ENCODE measurements at regions not wholly inside any gene's neighbourhood (a gene's known extent, or its start where the extent isn't known, plus 50 kb on each side); places are given as distances from the start of the nearest gene placed in this dataset.

- peaks cover 31% of the 10 kb centered on the region for H3K9me3 Mint-ChIP-seq
- no peak overlapping the region for H3K27ac Mint-ChIP-seq
- no peaks in the 10 kb centered on the region for H3K4me1 Mint-ChIP-seq
- H3K4me3 Mint-ChIP-seq: no peak overlapping the region
- TF ChIP-seq CTCF (IDR thresholded peaks at IDR 0.05; ENCODE audit: unreplicated experiment in 3 of 3): no peak
- H3K27me3 Mint-ChIP-seq (ENCODE audit: low read depth): peaks cover 12% of the 10 kb centered on the region
- no peaks in the 10 kb centered on the region for H3K36me3 Mint-ChIP-seq (ENCODE audit: low read depth)
Observed at GRCh38 chr13:20331419-20331818, 99.3 kb upstream of the GJB6 start.

- Mint-ChIP-seq H3K4me1 (no peaks in the 10 kb centered on the region), H3K4me3 (no peak overlapping the region), H3K27me3 (ENCODE audit: low read depth) (peaks cover 12% of the 10 kb centered on the region), H3K36me3 (ENCODE audit: low read depth) (no peaks in the 10 kb centered on the region), H3K9me3 (peaks cover 51% of the 10 kb centered on the region), H3K27ac (no peak overlapping the region)
- no peak for TF ChIP-seq CTCF (IDR thresholded peaks at IDR 0.05; ENCODE audit: unreplicated experiment in 3 of 3)
Observed at GRCh38 chr13:20326809-20327208, 94.7 kb upstream of the GJB6 start.

GRCh38 chr13:20326276-20326675 is 94.2 kb upstream of the GJB6 start:
- peaks cover 51% of the 10 kb centered on the region for H3K9me3 Mint-ChIP-seq
- H3K27ac Mint-ChIP-seq: no peak overlapping the region
- H3K36me3 Mint-ChIP-seq (ENCODE audit: low read depth): no peaks in the 10 kb centered on the region
- TF ChIP-seq CTCF (IDR thresholded peaks at IDR 0.05; ENCODE audit: unreplicated experiment in 3 of 3): no peak
- no peaks in the 10 kb centered on the region for H3K4me1 Mint-ChIP-seq
- H3K4me3 Mint-ChIP-seq: no peak overlapping the region
- peaks cover 12% of the 10 kb centered on the region for H3K27me3 Mint-ChIP-seq (ENCODE audit: low read depth)

- Mint-ChIP-seq H3K27ac (no peak overlapping the region), H3K27me3 (ENCODE audit: low read depth) (no peaks in the 10 kb centered on the region), H3K4me1 (no peaks in the 10 kb centered on the region), H3K9me3 (peaks cover 19% of the 10 kb centered on the region), H3K4me3 (no peak overlapping the region), H3K36me3 (ENCODE audit: low read depth) (no peaks in the 10 kb centered on the region)
- TF ChIP-seq CTCF (IDR thresholded peaks at IDR 0.05; ENCODE audit: unreplicated experiment in 3 of 3): no peak
Observed at GRCh38 chr13:20320885-20321284, 88.8 kb upstream of the GJB6 start.

- Mint-ChIP-seq H3K36me3 (ENCODE audit: low read depth) (no peaks in the 10 kb centered on the region), H3K4me3 (no peak overlapping the region), H3K9me3 (peaks cover 2% of the 10 kb centered on the region), H3K4me1 (no peaks in the 10 kb centered on the region), H3K27me3 (ENCODE audit: low read depth) (peaks cover 4% of the 10 kb centered on the region), H3K27ac (no peak overlapping the region)
- TF ChIP-seq CTCF (IDR thresholded peaks at IDR 0.05; ENCODE audit: unreplicated experiment in 3 of 3): no peak
Observed at GRCh38 chr13:20313896-20314295, 81.8 kb upstream of the GJB6 start.

GRCh38 chr13:20312292-20312691 is 80.2 kb upstream of the GJB6 start:
- peaks cover 4% of the 10 kb centered on the region for H3K27me3 Mint-ChIP-seq (ENCODE audit: low read depth)
- H3K27ac Mint-ChIP-seq: no peak overlapping the region
- no peaks in the 10 kb centered on the region for H3K36me3 Mint-ChIP-seq (ENCODE audit: low read depth)
- H3K4me1 Mint-ChIP-seq: no peaks in the 10 kb centered on the region
- H3K4me3 Mint-ChIP-seq: no peak overlapping the region
- no peak for TF ChIP-seq CTCF (IDR thresholded peaks at IDR 0.05; ENCODE audit: unreplicated experiment in 3 of 3)
- peaks cover 12% of the 10 kb centered on the region for H3K9me3 Mint-ChIP-seq

Data from nephron (organoid).